H1 (cell line): ENCODE measurements at regions not wholly inside any gene's neighbourhood (a gene's known extent, or its start where the extent isn't known, plus 50 kb on each side); places are given as distances from the start of the nearest gene placed in this dataset.

ENCODE experiments used
- E2F6 ChIP-seq: IDR thresholded peaks from 2 replicates; pipeline ENCODE4 v1.6.1; 2012; ENCODE audit warnings: inconsistent platforms
- EP300 ChIP-seq, 2 experiments: IDR thresholded peaks; 1 replicate in 1 of 2; 2 replicates in 1 of 2; pipeline ENCODE4 v1.6.1; 2011 to 2012; ENCODE audit warnings: low read depth in 2 of 2, low read length in 2 of 2, mild to moderate bottlenecking in 2 of 2, borderline replicate concordance in 1 of 2, inconsistent platforms in 1 of 2, moderate library complexity in 1 of 2
- JUN ChIP-seq: IDR thresholded peaks from 2 replicates; pipeline ENCODE4 v1.6.1; 2011; ENCODE audit warnings: low read depth, mild to moderate bottlenecking, improper control_type of control experiment, low read length
- KDM4A ChIP-seq: IDR thresholded peaks from one replicate; pipeline ENCODE4 v1.7.1; 2012; ENCODE audit warnings: low read depth, mild to moderate bottlenecking, moderate library complexity, low read length, inconsistent platforms; ENCODE audit not compliant: severe bottlenecking
- PHF8 ChIP-seq: fragments of 200-600 bp; sonication (generic); conservative IDR thresholded peaks from 2 replicates; pipeline ENCODE4 v1.7.1; 2012; ENCODE audit warnings: low read depth, mild to moderate bottlenecking, inconsistent platforms, low read length, moderate library complexity
- TEAD4 ChIP-seq: IDR thresholded peaks from 2 replicates; pipeline ENCODE4 v1.6.1; 2012; ENCODE audit warnings: low read depth, low read length, inconsistent platforms, mixed read lengths
- USF2 ChIP-seq: IDR thresholded peaks from 2 replicates; pipeline ENCODE4 v1.6.1; 2011; ENCODE audit warnings: low read length, improper control_type of control experiment

- no peak for TF ChIP-seq E2F6
- TF ChIP-seq JUN: no peak
- TF ChIP-seq PHF8: no peak
- TF ChIP-seq USF2: no peak
- no peak for TF ChIP-seq KDM4A
- TF ChIP-seq EP300 (IDR thresholded peaks at IDR 0.05; ENCODE audit: borderline replicate concordance in 1 of 2, low read depth in 2 of 2, low read length in 2 of 2): no peak
- TF ChIP-seq TEAD4: no peak
- TF ChIP-seq, all 59 proteins: peak for 0
These were observed 91.5 kb downstream of the FOXL3 start (continued) for GRCh38 chr7:381211-382042.
